ENCODE measurements at regions not wholly inside any gene's neighbourhood (a gene's known extent, or its start where the extent isn't known, plus 50 kb on each side); places are given as distances from the start of the nearest gene placed in this dataset.

- in situ Hi-C loops (cut with HindIII; ENCODE audit: low sequenced_read_pairs) = no loop called here
Observed at GRCh38 chr1:55505326-55505725, 290.2 kb upstream of the USP24 start.

GRCh38 chr1:55504306-55504731 is 289.2 kb upstream of the USP24 start:
- in situ Hi-C loops (cut with HindIII; ENCODE audit: low sequenced_read_pairs) = no loop called here

GRCh38 chr1:55503663-55504305 is 288.6 kb upstream of the USP24 start:
- in situ Hi-C loops (cut with HindIII; ENCODE audit: low sequenced_read_pairs) = no loop called here

- in situ Hi-C loops (cut with HindIII; ENCODE audit: low sequenced_read_pairs) = no loop called here
Observed at GRCh38 chr1:55500601-55501000, 285.4 kb upstream of the USP24 start.

GRCh38 chr1:55490547-55490946 is 275.4 kb upstream of the USP24 start:
- in situ Hi-C loops (cut with HindIII; ENCODE audit: low sequenced_read_pairs) = no loop called here

- in situ Hi-C loops (cut with HindIII; ENCODE audit: low sequenced_read_pairs) = no loop called here
Observed at GRCh38 chr1:55484173-55484572, 269.0 kb upstream of the USP24 start.

GRCh38 chr1:55483523-55483922 is 268.4 kb upstream of the USP24 start:
- in situ Hi-C loops (cut with HindIII; ENCODE audit: low sequenced_read_pairs) = no loop called here

GRCh38 chr1:55481634-55482033 is 266.5 kb upstream of the USP24 start:
- in situ Hi-C loops (cut with HindIII; ENCODE audit: low sequenced_read_pairs) = no loop called here

- in situ Hi-C loops (cut with HindIII; ENCODE audit: low sequenced_read_pairs) = no loop called here
Observed at GRCh38 chr1:55480029-55480795, 265.0 kb upstream of the USP24 start.

- in situ Hi-C loops (cut with HindIII; ENCODE audit: low sequenced_read_pairs) = no loop called here
Observed at GRCh38 chr1:55478742-55479141, 263.6 kb upstream of the USP24 start.

GRCh38 chr1:55477953-55478352 is 262.8 kb upstream of the USP24 start:
- in situ Hi-C loops (cut with HindIII; ENCODE audit: low sequenced_read_pairs) = no loop called here

GRCh38 chr1:55476445-55477015 is 261.4 kb upstream of the USP24 start:
- in situ Hi-C loops (cut with HindIII; ENCODE audit: low sequenced_read_pairs) = no loop called here

GRCh38 chr1:55474168-55474786 is 259.1 kb upstream of the USP24 start:
- in situ Hi-C loops (cut with HindIII; ENCODE audit: low sequenced_read_pairs) = no loop called here

- in situ Hi-C loops (cut with HindIII; ENCODE audit: low sequenced_read_pairs) = no loop called here
Observed at GRCh38 chr1:55473661-55474060, 258.5 kb upstream of the USP24 start.

- in situ Hi-C loops (cut with HindIII; ENCODE audit: low sequenced_read_pairs) = no loop called here
Observed at GRCh38 chr1:55472784-55473183, 257.6 kb upstream of the USP24 start.

- in situ Hi-C loops (cut with HindIII; ENCODE audit: low sequenced_read_pairs) = no loop called here
Observed at GRCh38 chr1:55472115-55472514, 257.0 kb upstream of the USP24 start.

- in situ Hi-C loops (cut with HindIII; ENCODE audit: low sequenced_read_pairs) = no loop called here
Observed at GRCh38 chr1:55468142-55468795, 253.1 kb upstream of the USP24 start.

- in situ Hi-C loops (cut with HindIII; ENCODE audit: low sequenced_read_pairs) = no loop called here
Observed at GRCh38 chr1:55466921-55467320, 251.8 kb upstream of the USP24 start.

- in situ Hi-C loops (cut with HindIII; ENCODE audit: low sequenced_read_pairs) = no loop called here
Observed at GRCh38 chr1:55466373-55466772, 251.2 kb upstream of the USP24 start.

- in situ Hi-C loops (cut with HindIII; ENCODE audit: low sequenced_read_pairs) = no loop called here
Observed at GRCh38 chr1:55464550-55464949, 249.4 kb upstream of the USP24 start.

GRCh38 chr1:55463814-55464475 is 248.8 kb upstream of the USP24 start:
- in situ Hi-C loops (cut with HindIII; ENCODE audit: low sequenced_read_pairs) = no loop called here

Data from DLD1 (cell line).